ENCODE measurements at regions not wholly inside any gene's neighbourhood (a gene's known extent, or its start where the extent isn't known, plus 50 kb on each side); places are given as distances from the start of the nearest gene placed in this dataset.

- no peak for TF ChIP-seq CTCF (IDR thresholded peaks at IDR 0.05; ENCODE audit: low read depth, low read length)
Observed at GRCh38 chr2:236359426-236360045, 95.3 kb upstream of the ASB18 start.

GRCh38 chr2:236360496-236360895 is 96.3 kb upstream of the ASB18 start:
- no peak for DNase-seq
- H3K4me1 ChIP-seq = no peaks in the 10 kb centered on the region
- no peaks in the 10 kb centered on the region for H3K9me3 ChIP-seq
- H3K36me3 ChIP-seq = no peaks in the 10 kb centered on the region
- peaks cover 36% of the 10 kb centered on the region for H3K27me3 ChIP-seq
- H3K4me3 ChIP-seq (ENCODE audit: low read depth, low read length) = no peak overlapping the region
- no peak for TF ChIP-seq CTCF (IDR thresholded peaks at IDR 0.05; ENCODE audit: low read depth, low read length)

More at GRCh38 chr2:236359426-236360045, 95.3 kb upstream of the ASB18 start:
- peaks cover 27% of the 10 kb centered on the region for H3K27me3 ChIP-seq
- H3K36me3 ChIP-seq = no peaks in the 10 kb centered on the region
- DNase-seq = no peak
- no peaks in the 10 kb centered on the region for H3K4me1 ChIP-seq
- no peak overlapping the region for H3K4me3 ChIP-seq (ENCODE audit: low read depth, low read length)
- no peaks in the 10 kb centered on the region for H3K9me3 ChIP-seq

- H3K27me3 ChIP-seq = peaks cover 47% of the 10 kb centered on the region
- TF ChIP-seq CTCF (IDR thresholded peaks at IDR 0.05; ENCODE audit: low read depth, low read length) = no peak
- H3K36me3 ChIP-seq = no peaks in the 10 kb centered on the region
- H3K4me1 ChIP-seq = no peaks in the 10 kb centered on the region
- H3K4me3 ChIP-seq (ENCODE audit: low read depth, low read length) = no peak overlapping the region
- H3K9me3 ChIP-seq = no peaks in the 10 kb centered on the region
- DNase-seq = no peak
Observed at GRCh38 chr2:236363711-236364277, 99.6 kb upstream of the ASB18 start.

GRCh38 chr2:236365258-236366048 is 101.2 kb upstream of the ASB18 start:
- no peak for TF ChIP-seq CTCF (IDR thresholded peaks at IDR 0.05; ENCODE audit: low read depth, low read length)

GRCh38 chr2:236366049-236366387 is 101.8 kb upstream of the ASB18 start:
- H3K27me3 ChIP-seq = peaks cover 62% of the 10 kb centered on the region
- H3K4me3 ChIP-seq (ENCODE audit: low read depth, low read length) = no peak overlapping the region
- H3K36me3 ChIP-seq = no peaks in the 10 kb centered on the region
- TF ChIP-seq CTCF (IDR thresholded peaks at IDR 0.05; ENCODE audit: low read depth, low read length) = no peak
- no peaks in the 10 kb centered on the region for H3K4me1 ChIP-seq
- no peak for DNase-seq
- H3K9me3 ChIP-seq = no peaks in the 10 kb centered on the region

More at GRCh38 chr2:236365258-236366048, 101.2 kb upstream of the ASB18 start:
- Histone ChIP-seq H3K4me3 (ENCODE audit: low read depth, low read length) (no peak overlapping the region), H3K9me3 (no peaks in the 10 kb centered on the region), H3K4me1 (no peaks in the 10 kb centered on the region), H3K36me3 (no peaks in the 10 kb centered on the region), H3K27me3 (peaks cover 62% of the 10 kb centered on the region)
- no peak for DNase-seq

- peaks cover 65% of the 10 kb centered on the region for H3K27me3 ChIP-seq
- no peak for TF ChIP-seq CTCF (IDR thresholded peaks at IDR 0.05; ENCODE audit: low read depth, low read length)
- H3K9me3 ChIP-seq = no peaks in the 10 kb centered on the region
- H3K4me1 ChIP-seq = no peaks in the 10 kb centered on the region
- no peaks in the 10 kb centered on the region for H3K36me3 ChIP-seq
- no peak overlapping the region for H3K4me3 ChIP-seq (ENCODE audit: low read depth, low read length)
- DNase-seq = no peak
Observed at GRCh38 chr2:236366397-236366796, 102.2 kb upstream of the ASB18 start.

All from BE2C (cell line).